OCI-LY1 (cell line): ENCODE measurements at regions not wholly inside any gene's neighbourhood (a gene's known extent, or its start where the extent isn't known, plus 50 kb on each side); places are given as distances from the start of the nearest gene placed in this dataset.

Experiments used
- H2AFZ ChIP-seq: fragments of 200-600 bp; sonication (generic), shearing (Covaris generic); 2 replicates; pipeline ENCODE4 v1.6.0; 2014; ENCODE audit warnings: antibody characterized with exemption, mild to moderate bottlenecking, low read length
- H3F3A ChIP-seq: fragments of 200-600 bp; sonication (generic), shearing (Covaris generic); 2 replicates; pipeline ENCODE4 v1.6.0; 2014; ENCODE audit warnings: mild to moderate bottlenecking, antibody characterized with exemption, low read length, moderate library complexity; ENCODE audit not compliant: insufficient read depth
- H3K27ac ChIP-seq: fragments of 200-600 bp; sonication (generic); 2 replicates; pipeline ENCODE4 v1.5.1; 2014; ENCODE audit warnings: low read length, mixed run types, mild to moderate bottlenecking, low read depth; ENCODE audit not compliant: poor library complexity, severe bottlenecking
- H3K27me3 ChIP-seq: fragments of 200-600 bp; sonication (generic); 2 replicates; pipeline ENCODE4 v1.6.0; 2014; ENCODE audit warnings: antibody characterized with exemption, mild to moderate bottlenecking, low read length, moderate library complexity; ENCODE audit not compliant: insufficient read depth
- H3K36me3 ChIP-seq: fragments of 200-600 bp; sonication (generic); 2 replicates; pipeline ENCODE4 v1.6.1; 2014; ENCODE audit warnings: mild to moderate bottlenecking, antibody characterized with exemption, low read length, moderate library complexity, mixed read lengths; ENCODE audit not compliant: insufficient read depth
- H3K4me1 ChIP-seq: fragments of 200-600 bp; sonication (generic); 2 replicates; pipeline ENCODE4 v1.5.1; 2014; ENCODE audit warnings: mild to moderate bottlenecking, low read length, moderate library complexity; ENCODE audit not compliant: insufficient read depth, severe bottlenecking
- H3K4me2 ChIP-seq: fragments of 200-600 bp; sonication (generic), shearing (Covaris generic); 2 replicates; pipeline ENCODE4 v1.6.1; 2014; ENCODE audit warnings: low read length
- H3K4me3 ChIP-seq: fragments of 200-600 bp; sonication (generic); 2 replicates; pipeline ENCODE4 v1.5.1; 2014; ENCODE audit warnings: low read length, low read depth, mild to moderate bottlenecking, mixed read lengths; ENCODE audit not compliant: poor library complexity, severe bottlenecking
- H3K79me2 ChIP-seq: fragments of 200-600 bp; shearing (Covaris generic); 2 replicates; pipeline ENCODE4 v1.6.1; 2016; ENCODE audit warnings: mixed run types, low read length, mixed read lengths; ENCODE audit not compliant: insufficient read depth
- H3K9ac ChIP-seq: fragments of 200-600 bp; sonication (generic), shearing (Covaris generic); 2 replicates; pipeline ENCODE4 v1.6.1; 2014; ENCODE audit warnings: mild to moderate bottlenecking, low read length, mixed read lengths
- H3K9me2 ChIP-seq: fragments of 200-600 bp; sonication (generic), shearing (Covaris generic); 2 replicates; pipeline ENCODE4 v1.6.1; 2014; ENCODE audit warnings: low read depth, mild to moderate bottlenecking, low read length, mixed read lengths
- H3K9me3 ChIP-seq: fragments of 200-600 bp; shearing (Covaris generic); 2 replicates; pipeline ENCODE4 v1.6.1; 2014; ENCODE audit warnings: low read length, mixed read lengths
- H4K20me1 ChIP-seq: fragments of 200-600 bp; sonication (generic), shearing (Covaris generic); 2 replicates; pipeline ENCODE4 v1.6.0; 2016; ENCODE audit warnings: mild to moderate bottlenecking, low read length; ENCODE audit not compliant: insufficient read depth
- EZH2 ChIP-seq: fragments of 200-600 bp; sonication (generic), shearing (Covaris generic); IDR thresholded peaks from 2 replicates; pipeline ENCODE4 v1.8.0; 2017; ENCODE audit warnings: borderline replicate concordance, mixed run types, mild to moderate bottlenecking, antibody characterized with exemption, low read length, moderate library complexity, mixed read lengths
- TF ChIP-seq, protein P1 (sequence below): fragments of 200-600 bp; sonication (generic), shearing (Covaris generic); IDR thresholded peaks from 2 replicates; pipeline ENCODE4 v1.5.1; 2017; ENCODE audit warnings: mild to moderate bottlenecking, antibody characterized with exemption, low read length, moderate library complexity, mixed read lengths

DNA sequence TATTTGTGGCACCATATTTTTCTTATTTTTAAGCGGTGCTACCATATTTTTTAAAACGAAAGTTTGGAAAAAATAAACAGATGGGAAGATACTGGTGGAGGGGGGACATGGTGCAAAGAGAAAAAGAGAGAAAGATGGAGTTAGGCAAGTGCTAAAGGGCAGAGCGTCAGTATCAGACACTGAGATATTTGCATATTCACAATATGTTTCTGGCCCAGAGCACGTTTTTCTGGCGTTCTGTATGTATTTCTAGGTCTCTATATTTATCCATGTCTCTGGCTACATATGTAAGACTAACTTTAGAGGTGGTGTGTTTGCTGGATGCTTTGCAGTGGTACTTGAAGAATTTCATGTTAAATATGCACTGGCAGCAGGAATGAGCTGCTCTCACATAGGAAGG is 414.0 kb downstream of the TLE4 start:
- no peak overlapping the region for H2AFZ ChIP-seq
- H3F3A ChIP-seq: no peaks in the 10 kb centered on the region
- no peak overlapping the region for H3K4me2 ChIP-seq
- no peaks in the 10 kb centered on the region for H3K27me3 ChIP-seq
- no peaks in the 10 kb centered on the region for H3K9me2 ChIP-seq
- no peaks in the 10 kb centered on the region for H4K20me1 ChIP-seq
- no peaks in the 10 kb centered on the region for H3K9me3 ChIP-seq
- no peak overlapping the region for H3K4me3 ChIP-seq
- H3K36me3 ChIP-seq: no peaks in the 10 kb centered on the region
- H3K27ac ChIP-seq: no peak overlapping the region
- no peak overlapping the region for H3K9ac ChIP-seq
- H3K4me1 ChIP-seq: no peaks in the 10 kb centered on the region
- TF ChIP-seq EZH2: no peak
- TF ChIP-seq, protein P1, sequence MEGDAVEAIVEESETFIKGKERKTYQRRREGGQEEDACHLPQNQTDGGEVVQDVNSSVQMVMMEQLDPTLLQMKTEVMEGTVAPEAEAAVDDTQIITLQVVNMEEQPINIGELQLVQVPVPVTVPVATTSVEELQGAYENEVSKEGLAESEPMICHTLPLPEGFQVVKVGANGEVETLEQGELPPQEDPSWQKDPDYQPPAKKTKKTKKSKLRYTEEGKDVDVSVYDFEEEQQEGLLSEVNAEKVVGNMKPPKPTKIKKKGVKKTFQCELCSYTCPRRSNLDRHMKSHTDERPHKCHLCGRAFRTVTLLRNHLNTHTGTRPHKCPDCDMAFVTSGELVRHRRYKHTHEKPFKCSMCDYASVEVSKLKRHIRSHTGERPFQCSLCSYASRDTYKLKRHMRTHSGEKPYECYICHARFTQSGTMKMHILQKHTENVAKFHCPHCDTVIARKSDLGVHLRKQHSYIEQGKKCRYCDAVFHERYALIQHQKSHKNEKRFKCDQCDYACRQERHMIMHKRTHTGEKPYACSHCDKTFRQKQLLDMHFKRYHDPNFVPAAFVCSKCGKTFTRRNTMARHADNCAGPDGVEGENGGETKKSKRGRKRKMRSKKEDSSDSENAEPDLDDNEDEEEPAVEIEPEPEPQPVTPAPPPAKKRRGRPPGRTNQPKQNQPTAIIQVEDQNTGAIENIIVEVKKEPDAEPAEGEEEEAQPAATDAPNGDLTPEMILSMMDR: no peak
- no peaks in the 10 kb centered on the region for H3K79me2 ChIP-seq

DNA sequence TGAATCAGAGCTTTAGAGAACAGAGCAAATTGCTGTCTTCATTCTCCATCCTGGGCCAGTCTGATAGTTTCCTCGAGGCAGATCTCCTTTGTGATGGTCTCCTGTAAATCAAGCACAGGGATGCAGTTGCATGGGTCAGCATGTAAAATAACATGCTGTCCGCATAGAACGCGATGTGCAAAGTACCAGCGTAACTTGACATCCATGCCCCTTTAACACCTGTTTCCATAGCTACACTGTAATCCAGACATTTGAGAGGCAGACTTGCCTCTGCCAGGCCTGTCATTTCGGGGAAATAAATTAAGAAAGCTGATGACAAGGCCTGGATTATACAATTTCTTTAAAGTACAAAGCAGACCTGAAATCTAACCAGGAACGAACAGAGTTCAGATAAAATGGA is 413.5 kb downstream of the TLE4 start:
- no peaks in the 10 kb centered on the region for H3F3A ChIP-seq
- H3K27me3 ChIP-seq: no peaks in the 10 kb centered on the region
- no peak overlapping the region for H3K27ac ChIP-seq
- no peaks in the 10 kb centered on the region for H3K9me2 ChIP-seq
- H3K79me2 ChIP-seq: no peaks in the 10 kb centered on the region
- H3K4me3 ChIP-seq: no peak overlapping the region
- no peak overlapping the region for H2AFZ ChIP-seq
- no peak for TF ChIP-seq EZH2
- TF ChIP-seq, protein P1: no peak
- H4K20me1 ChIP-seq: no peaks in the 10 kb centered on the region
- H3K9me3 ChIP-seq: no peaks in the 10 kb centered on the region
- H3K9ac ChIP-seq: no peak overlapping the region
- no peak overlapping the region for H3K4me2 ChIP-seq
- no peaks in the 10 kb centered on the region for H3K4me1 ChIP-seq
- no peaks in the 10 kb centered on the region for H3K36me3 ChIP-seq

DNA sequence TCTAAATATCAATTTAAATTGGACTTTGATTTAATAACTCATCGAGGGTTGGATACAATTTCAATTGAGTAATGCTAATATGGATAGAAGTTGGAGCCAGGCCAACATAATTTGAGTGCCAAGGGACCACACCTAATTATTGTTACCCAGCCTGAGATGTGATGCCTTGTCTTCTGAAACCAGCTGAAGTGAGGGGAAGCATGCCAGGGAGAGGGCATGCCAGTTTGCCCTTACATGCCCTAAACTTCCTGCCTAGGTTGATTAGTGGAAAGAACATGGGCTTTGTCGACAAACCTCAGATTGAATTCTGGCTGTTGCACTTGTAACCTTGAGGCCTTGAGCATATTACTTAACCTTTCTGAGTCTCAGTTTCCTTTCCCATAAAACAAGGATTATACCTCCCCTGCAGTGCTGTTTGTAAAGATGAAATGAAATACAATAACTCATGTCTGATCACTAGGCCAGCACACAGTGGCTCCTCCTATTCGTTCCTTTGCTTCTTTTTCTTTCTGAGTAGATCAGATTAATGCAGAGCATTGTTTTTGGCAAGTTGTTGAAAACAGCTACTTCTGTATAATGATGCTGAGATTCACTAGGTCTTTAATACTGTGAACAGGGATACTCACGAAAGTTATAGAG is 412.8 kb downstream of the TLE4 start:
- Histone ChIP-seq H3K27ac (no peak overlapping the region), H3F3A (no peaks in the 10 kb centered on the region), H3K27me3 (no peaks in the 10 kb centered on the region), H3K9ac (no peak overlapping the region), H3K4me1 (no peaks in the 10 kb centered on the region), H3K4me2 (no peak overlapping the region), H3K4me3 (no peak overlapping the region), H4K20me1 (no peaks in the 10 kb centered on the region), H3K9me3 (no peaks in the 10 kb centered on the region), H2AFZ (no peak overlapping the region), H3K9me2 (no peaks in the 10 kb centered on the region), H3K79me2 (no peaks in the 10 kb centered on the region), H3K36me3 (no peaks in the 10 kb centered on the region)
- TF ChIP-seq EZH2: no peak
- TF ChIP-seq, protein P1: no peak
